Fibroblast of mammary gland (primary cell): ENCODE measurements at regions not wholly inside any gene's neighbourhood (a gene's known extent, or its start where the extent isn't known, plus 50 kb on each side); places are given as distances from the start of the nearest gene placed in this dataset.
A peak's percentile ranks its signal among the peaks of the same experiment; 100 is the strongest.
"Not testable (repeated sequence)": the region's sequence is repeated elsewhere in the genome, so short reads cannot be mapped to it uniquely, and the experiment has no call there.

Experiments used
- DNase-seq: peaks from one replicate; pipeline ENCODE4 v3.0.0-alpha.2; 2010; ENCODE audit warnings: low read depth
- H3K4me3 ChIP-seq: 2 replicates; pipeline ENCODE4 v1.5.1; 2011; ENCODE audit warnings: low read depth, mild to moderate bottlenecking, low read length, moderate library complexity; ENCODE audit not compliant: control insufficient read depth
- TF ChIP-seq, protein P1 (sequence below): conservative IDR thresholded peaks from 2 replicates; pipeline ENCODE4 v1.5.1; 2011; ENCODE audit warnings: low read depth, low read length, inconsistent platforms; ENCODE audit not compliant: control insufficient read depth, insufficient read depth

DNA sequence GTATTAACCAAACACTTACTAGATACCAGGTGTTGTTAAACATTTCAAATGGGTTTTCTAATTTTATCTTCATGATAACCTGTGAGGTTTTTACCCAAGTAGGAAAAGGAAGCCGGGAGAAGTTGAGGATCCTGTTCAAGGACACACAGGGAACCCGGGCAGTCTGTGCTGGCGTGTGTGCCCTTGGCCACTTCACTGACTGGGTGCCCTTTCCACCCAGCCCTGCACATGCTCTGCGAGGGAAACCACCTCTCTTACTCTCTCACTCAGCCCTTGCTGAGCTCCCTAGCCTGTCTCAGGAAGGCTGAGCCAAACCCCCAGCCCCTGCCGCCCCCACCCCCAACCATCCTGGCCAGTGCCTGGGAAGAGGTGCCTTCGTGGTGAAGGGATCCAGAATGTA lies 51.8 kb downstream of the TEX44 start:
- no peak overlapping the region for H3K4me3 ChIP-seq
- TF ChIP-seq, protein P1, sequence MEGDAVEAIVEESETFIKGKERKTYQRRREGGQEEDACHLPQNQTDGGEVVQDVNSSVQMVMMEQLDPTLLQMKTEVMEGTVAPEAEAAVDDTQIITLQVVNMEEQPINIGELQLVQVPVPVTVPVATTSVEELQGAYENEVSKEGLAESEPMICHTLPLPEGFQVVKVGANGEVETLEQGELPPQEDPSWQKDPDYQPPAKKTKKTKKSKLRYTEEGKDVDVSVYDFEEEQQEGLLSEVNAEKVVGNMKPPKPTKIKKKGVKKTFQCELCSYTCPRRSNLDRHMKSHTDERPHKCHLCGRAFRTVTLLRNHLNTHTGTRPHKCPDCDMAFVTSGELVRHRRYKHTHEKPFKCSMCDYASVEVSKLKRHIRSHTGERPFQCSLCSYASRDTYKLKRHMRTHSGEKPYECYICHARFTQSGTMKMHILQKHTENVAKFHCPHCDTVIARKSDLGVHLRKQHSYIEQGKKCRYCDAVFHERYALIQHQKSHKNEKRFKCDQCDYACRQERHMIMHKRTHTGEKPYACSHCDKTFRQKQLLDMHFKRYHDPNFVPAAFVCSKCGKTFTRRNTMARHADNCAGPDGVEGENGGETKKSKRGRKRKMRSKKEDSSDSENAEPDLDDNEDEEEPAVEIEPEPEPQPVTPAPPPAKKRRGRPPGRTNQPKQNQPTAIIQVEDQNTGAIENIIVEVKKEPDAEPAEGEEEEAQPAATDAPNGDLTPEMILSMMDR = no peak
- DNase-seq = no peak

DNA sequence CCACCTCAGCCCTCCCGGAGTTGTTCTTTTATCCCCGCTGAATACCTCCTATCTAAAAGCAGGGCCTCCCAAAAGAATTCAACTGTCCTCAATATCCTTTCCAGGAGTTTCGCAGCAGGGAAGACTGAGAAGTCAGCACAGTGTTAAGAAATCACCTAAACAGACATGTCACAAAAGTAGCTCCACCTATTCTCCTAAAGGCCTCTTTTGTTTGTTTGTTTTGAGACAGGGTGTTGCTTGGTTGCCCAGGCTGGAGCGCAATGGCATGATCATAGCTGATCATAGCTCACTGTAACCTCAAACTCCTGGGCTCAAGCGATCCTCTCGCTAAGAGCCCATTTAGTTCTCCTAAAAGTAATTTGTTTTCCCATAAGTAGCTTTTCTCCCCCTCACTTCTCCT lies 53.8 kb downstream of the TEX44 start:
- H3K4me3 ChIP-seq = no peak overlapping the region
- DNase-seq = no peak
- TF ChIP-seq, protein P1 = no peak

DNA sequence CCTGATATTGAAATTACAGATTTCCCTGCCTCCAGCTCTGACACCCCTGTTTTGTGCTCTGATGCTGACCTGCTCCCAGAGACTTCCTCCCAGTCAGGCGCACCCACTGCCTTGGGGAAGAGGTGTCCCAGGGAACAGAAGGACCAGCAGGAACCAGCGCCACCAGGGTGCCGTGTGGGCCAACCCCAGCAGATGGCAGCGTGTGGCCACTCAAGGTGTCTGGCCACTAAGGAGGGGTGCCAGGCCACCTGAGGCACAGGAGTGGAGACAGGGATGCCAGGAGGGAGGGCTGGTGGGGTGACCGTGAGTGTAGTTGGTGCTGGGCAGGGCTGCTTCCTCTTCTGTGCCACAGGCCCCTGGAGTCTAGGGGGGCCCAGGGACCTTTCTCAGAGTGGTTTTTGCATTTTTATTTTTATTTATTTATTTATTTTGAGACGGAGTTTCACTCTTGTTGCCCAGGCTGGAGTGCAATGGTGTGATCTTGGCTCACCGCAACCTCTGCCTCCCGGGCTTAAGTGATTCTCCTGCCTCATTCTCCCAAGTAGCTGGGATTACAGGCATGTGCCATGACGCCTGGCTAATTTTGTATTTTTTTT lies 56.0 kb downstream of the TEX44 start:
- TF ChIP-seq, protein P1 = peak; percentile 61
- DNase-seq = peak; percentile 51
- no peak overlapping the region for H3K4me3 ChIP-seq

DNA sequence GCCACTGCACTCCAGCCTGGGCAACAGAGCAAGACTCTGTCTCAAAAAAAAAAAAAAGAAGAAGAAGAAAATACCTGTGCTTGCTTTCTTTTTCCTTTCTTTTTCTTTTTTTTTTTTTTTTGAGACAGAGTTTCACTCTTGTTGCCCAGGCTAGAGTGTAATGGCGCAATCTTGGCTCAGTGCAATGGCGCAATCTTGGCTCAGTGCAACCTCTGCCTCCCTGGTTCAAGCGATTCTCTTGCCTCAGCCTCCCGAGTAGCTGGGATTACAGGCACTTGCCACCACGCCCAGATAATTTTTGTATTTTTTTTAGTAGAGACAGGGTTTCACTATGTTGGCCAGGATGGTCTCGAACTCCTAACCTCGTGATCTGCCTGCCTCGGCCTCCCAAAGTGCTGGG lies 56.8 kb upstream of the PTMA start:
- not testable (repeated sequence) for H3K4me3 ChIP-seq, DNase-seq

DNA sequence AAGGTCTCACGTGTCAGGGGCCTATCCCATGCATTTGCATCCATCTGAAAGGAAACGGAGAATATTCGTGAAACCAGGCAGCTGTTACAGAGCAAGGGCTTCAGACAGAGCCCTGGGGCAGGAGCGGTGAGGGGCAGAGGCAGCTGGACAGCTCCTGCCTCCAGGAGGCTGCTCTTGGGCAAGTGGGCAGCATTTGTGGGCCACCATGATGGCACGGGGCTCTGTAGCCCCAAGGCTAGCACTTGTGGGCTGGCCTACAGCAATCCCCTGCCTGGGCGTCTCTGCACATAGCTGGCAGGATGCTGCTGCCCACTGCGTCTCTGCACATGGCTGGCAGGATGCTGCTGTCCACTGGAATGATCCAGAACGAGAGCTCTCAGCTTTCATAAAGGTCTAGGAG lies 52.8 kb upstream of the PTMA start:
- H3K4me3 ChIP-seq = no peak overlapping the region
- TF ChIP-seq, protein P1 = no peak
- no peak for DNase-seq

DNA sequence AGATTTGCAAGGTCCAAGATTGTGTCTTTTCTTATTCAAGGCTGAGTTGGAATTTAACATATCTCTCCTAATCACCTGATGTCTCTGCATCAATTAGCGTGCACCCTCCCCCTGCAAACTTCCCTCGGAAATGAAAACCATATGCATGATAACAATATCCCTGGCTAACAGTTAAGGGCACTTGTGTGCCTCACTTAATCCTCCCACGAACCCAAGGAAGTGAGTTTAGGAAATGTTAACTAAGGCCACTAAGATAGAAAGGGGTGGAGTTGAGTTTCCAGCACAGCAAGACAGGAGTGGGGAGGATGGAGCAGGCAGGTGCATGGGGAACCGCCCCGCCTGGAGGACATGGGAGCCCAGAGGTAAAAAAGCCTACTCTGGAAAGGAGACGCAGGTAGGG lies 52.4 kb upstream of the PTMA start:
- TF ChIP-seq, protein P1 = no peak
- DNase-seq = no peak
- no peak overlapping the region for H3K4me3 ChIP-seq
